ENCODE measurements at regions not wholly inside any gene's neighbourhood (a gene's known extent, or its start where the extent isn't known, plus 50 kb on each side); places are given as distances from the start of the nearest gene placed in this dataset.

- TF ChIP-seq RXRA (IDR thresholded peaks at IDR 0.05) (no peak), HNF4A (conservative IDR thresholded peaks at IDR 0.05) (no peak), YY1 (IDR thresholded peaks at IDR 0.05) (no peak), RAD21 (IDR thresholded peaks at IDR 0.05) (no peak), FOXA2 (IDR thresholded peaks at IDR 0.05) (no peak), TAF1 (conservative IDR thresholded peaks at IDR 0.05) (no peak), REST (IDR thresholded peaks at IDR 0.05) (no peak), ZBTB33 (IDR thresholded peaks at IDR 0.05) (no peak), NR2F2 (IDR thresholded peaks at IDR 0.05) (no peak), JUND (IDR thresholded peaks at IDR 0.05) (no peak), HNF4G (IDR thresholded peaks at IDR 0.05) (no peak), ATF3 (IDR thresholded peaks at IDR 0.05) (no peak), GABPA (IDR thresholded peaks at IDR 0.05 in 1 of 2, conservative IDR thresholded peaks at IDR 0.05 in 1 of 2) (no peak), SP1 (IDR thresholded peaks at IDR 0.05) (no peak), EGR1 (IDR thresholded peaks at IDR 0.05; ENCODE audit: low read depth in 2 of 2) (no peak), FOXA1 (IDR thresholded peaks at IDR 0.05) (no peak)
- TF ChIP-seq, protein P1, sequence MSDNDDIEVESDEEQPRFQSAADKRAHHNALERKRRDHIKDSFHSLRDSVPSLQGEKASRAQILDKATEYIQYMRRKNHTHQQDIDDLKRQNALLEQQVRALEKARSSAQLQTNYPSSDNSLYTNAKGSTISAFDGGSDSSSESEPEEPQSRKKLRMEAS (IDR thresholded peaks at IDR 0.05): no peak
- TF ChIP-seq, protein P2, sequence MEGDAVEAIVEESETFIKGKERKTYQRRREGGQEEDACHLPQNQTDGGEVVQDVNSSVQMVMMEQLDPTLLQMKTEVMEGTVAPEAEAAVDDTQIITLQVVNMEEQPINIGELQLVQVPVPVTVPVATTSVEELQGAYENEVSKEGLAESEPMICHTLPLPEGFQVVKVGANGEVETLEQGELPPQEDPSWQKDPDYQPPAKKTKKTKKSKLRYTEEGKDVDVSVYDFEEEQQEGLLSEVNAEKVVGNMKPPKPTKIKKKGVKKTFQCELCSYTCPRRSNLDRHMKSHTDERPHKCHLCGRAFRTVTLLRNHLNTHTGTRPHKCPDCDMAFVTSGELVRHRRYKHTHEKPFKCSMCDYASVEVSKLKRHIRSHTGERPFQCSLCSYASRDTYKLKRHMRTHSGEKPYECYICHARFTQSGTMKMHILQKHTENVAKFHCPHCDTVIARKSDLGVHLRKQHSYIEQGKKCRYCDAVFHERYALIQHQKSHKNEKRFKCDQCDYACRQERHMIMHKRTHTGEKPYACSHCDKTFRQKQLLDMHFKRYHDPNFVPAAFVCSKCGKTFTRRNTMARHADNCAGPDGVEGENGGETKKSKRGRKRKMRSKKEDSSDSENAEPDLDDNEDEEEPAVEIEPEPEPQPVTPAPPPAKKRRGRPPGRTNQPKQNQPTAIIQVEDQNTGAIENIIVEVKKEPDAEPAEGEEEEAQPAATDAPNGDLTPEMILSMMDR (IDR thresholded peaks at IDR 0.05; ENCODE audit: low read depth, low read length, missing input control): no peak
- Histone ChIP-seq H3K27ac (ENCODE audit: low read depth in 1 of 2, low read length in 2 of 2) (no peak overlapping the region), H3K4me3 (ENCODE audit: low read depth in 1 of 3, low read length in 3 of 3) (no peak overlapping the region), H3K9ac (ENCODE audit: low read depth in 1 of 2, low read length in 2 of 2) (no peak overlapping the region), H3K27me3 (ENCODE audit: control insufficient read depth in 4 of 4, insufficient read depth in 4 of 4, low read length in 3 of 4) (no peaks in the 10 kb centered on the region), H3K36me3 (ENCODE audit: control insufficient read depth in 4 of 4, insufficient read depth in 3 of 4, low read depth in 1 of 4, low read length in 3 of 4) (no peaks in the 10 kb centered on the region), H3K9me3 (ENCODE audit: control insufficient read depth in 4 of 4, low read length in 3 of 4) (peaks cover 0 to 6% (median 0%) of the 10 kb centered on the region in 4 donors), H3K4me1 (ENCODE audit: control insufficient read depth in 4 of 4, insufficient read depth in 4 of 4, low read length in 3 of 4) (no peaks in the 10 kb centered on the region)
- WGBS: 67% methylated on average over 2 of the region's 2 CpGs
- no peak for DNase-seq (ENCODE audit: low spot score)
Observed at GRCh38 chr6:144867761-144868160, 582.6 kb downstream of the UTRN start.

Data from liver (tissue), 8 donors.